C4-2B (cell line): ENCODE measurements at regions not wholly inside any gene's neighbourhood (a gene's known extent, or its start where the extent isn't known, plus 50 kb on each side); places are given as distances from the start of the nearest gene placed in this dataset.

Experiments
- CTCF ChIP-seq: fragments of 450-650 bp; conservative IDR thresholded peaks from 2 replicates; pipeline ENCODE4 v1.5.1; 2017; ENCODE audit warnings: mild to moderate bottlenecking
- ZFX ChIP-seq: fragments of 450-650 bp; IDR thresholded peaks from 2 replicates; pipeline ENCODE4 v1.6.1; 2017

GRCh38 chr5:126053630-126054029 lies 369.6 kb upstream of the GRAMD2B start:
- TF ChIP-seq CTCF (no peak), ZFX (no peak)
